ENCODE measurements at regions not wholly inside any gene's neighbourhood (a gene's known extent, or its start where the extent isn't known, plus 50 kb on each side); places are given as distances from the start of the nearest gene placed in this dataset.

- Histone ChIP-seq H3K36me3 (ENCODE audit: low read depth, low read length) (no peaks in the 10 kb centered on the region), H3F3A (ENCODE audit: low read length, unreplicated experiment) (no peaks in the 10 kb centered on the region), H3K9ac (ENCODE audit: low read length) (no peak overlapping the region), H3K27ac (ENCODE audit: low read length) (no peak overlapping the region), H3K9me2 (replicated peaks; ENCODE audit: low read length) (no peaks in the 10 kb centered on the region), H4K20me1 (ENCODE audit: low read length) (no peaks in the 10 kb centered on the region), H2AFZ (ENCODE audit: low read length) (no peak overlapping the region), H3K27me3 (ENCODE audit: low read length) (no peaks in the 10 kb centered on the region), H3K79me2 (ENCODE audit: low read length) (no peaks in the 10 kb centered on the region), H3K4me3 (ENCODE audit: low read length) (no peak overlapping the region), H3K4me2 (ENCODE audit: low read length) (no peak overlapping the region), H3K9me3 (ENCODE audit: low read length) (no peaks in the 10 kb centered on the region), H3K4me1 (ENCODE audit: insufficient read depth, low read length) (no peaks in the 10 kb centered on the region)
- TF ChIP-seq, protein P1, sequence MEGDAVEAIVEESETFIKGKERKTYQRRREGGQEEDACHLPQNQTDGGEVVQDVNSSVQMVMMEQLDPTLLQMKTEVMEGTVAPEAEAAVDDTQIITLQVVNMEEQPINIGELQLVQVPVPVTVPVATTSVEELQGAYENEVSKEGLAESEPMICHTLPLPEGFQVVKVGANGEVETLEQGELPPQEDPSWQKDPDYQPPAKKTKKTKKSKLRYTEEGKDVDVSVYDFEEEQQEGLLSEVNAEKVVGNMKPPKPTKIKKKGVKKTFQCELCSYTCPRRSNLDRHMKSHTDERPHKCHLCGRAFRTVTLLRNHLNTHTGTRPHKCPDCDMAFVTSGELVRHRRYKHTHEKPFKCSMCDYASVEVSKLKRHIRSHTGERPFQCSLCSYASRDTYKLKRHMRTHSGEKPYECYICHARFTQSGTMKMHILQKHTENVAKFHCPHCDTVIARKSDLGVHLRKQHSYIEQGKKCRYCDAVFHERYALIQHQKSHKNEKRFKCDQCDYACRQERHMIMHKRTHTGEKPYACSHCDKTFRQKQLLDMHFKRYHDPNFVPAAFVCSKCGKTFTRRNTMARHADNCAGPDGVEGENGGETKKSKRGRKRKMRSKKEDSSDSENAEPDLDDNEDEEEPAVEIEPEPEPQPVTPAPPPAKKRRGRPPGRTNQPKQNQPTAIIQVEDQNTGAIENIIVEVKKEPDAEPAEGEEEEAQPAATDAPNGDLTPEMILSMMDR (conservative IDR thresholded peaks at IDR 0.05; ENCODE audit: low read depth, low read length): no peak
- no peak for TF ChIP-seq EZH2 (IDR thresholded peaks at IDR 0.05; ENCODE audit: low read length, unreplicated experiment)
- no peak for TF ChIP-seq EZH2phosphoT487 (IDR thresholded peaks at IDR 0.05; ENCODE audit: borderline replicate concordance, low read length)
- POLR2A ChIA-PET (ENCODE audit: unreplicated experiment): interaction anchor here (0.6 kb wide), 1 partner anchor 80 kb away, joined by 4 read pairs; no protein-coding TSS in a partner anchor
- intact Hi-C loops (cut with micrococcal nuclease): no loop called here
- DNase-seq (no peak), ATAC-seq (no peak)
- BruUV-seq (replicated peaks): no TSS peak
- CTCF ChIA-PET: no interaction called here
Observed at GRCh38 chr4:45294464-45294863, 568.1 kb upstream of the GNPDA2 start.

GRCh38 chr4:45293335-45293734, 567.0 kb upstream of the GNPDA2 start:
- H3K4me2 ChIP-seq (ENCODE audit: low read length): no peak overlapping the region
- BruUV-seq (replicated peaks): no TSS peak
- ChIA-PET CTCF (no interaction called here), POLR2A (ENCODE audit: unreplicated experiment) (no interaction called here)
- intact Hi-C loops (cut with micrococcal nuclease): no loop called here
- H3K4me1 ChIP-seq (ENCODE audit: insufficient read depth, low read length): no peaks in the 10 kb centered on the region
- no peaks in the 10 kb centered on the region for H3K9me2 ChIP-seq (replicated peaks; ENCODE audit: low read length)
- no peaks in the 10 kb centered on the region for H4K20me1 ChIP-seq (ENCODE audit: low read length)
- no peak overlapping the region for H3K4me3 ChIP-seq (ENCODE audit: low read length)
- no peak overlapping the region for H3K27ac ChIP-seq (ENCODE audit: low read length)
- TF ChIP-seq EZH2 (IDR thresholded peaks at IDR 0.05; ENCODE audit: low read length, unreplicated experiment) (no peak), EZH2phosphoT487 (IDR thresholded peaks at IDR 0.05; ENCODE audit: borderline replicate concordance, low read length) (no peak)
- TF ChIP-seq, protein P1 (conservative IDR thresholded peaks at IDR 0.05; ENCODE audit: low read depth, low read length): no peak
- no peaks in the 10 kb centered on the region for H3K9me3 ChIP-seq (ENCODE audit: low read length)
- no peaks in the 10 kb centered on the region for H3K79me2 ChIP-seq (ENCODE audit: low read length)
- no peak for DNase-seq
- ATAC-seq: no peak
- no peaks in the 10 kb centered on the region for H3K27me3 ChIP-seq (ENCODE audit: low read length)
- H3K36me3 ChIP-seq (ENCODE audit: low read depth, low read length): no peaks in the 10 kb centered on the region
- H3K9ac ChIP-seq (ENCODE audit: low read length): no peak overlapping the region
- no peaks in the 10 kb centered on the region for H3F3A ChIP-seq (ENCODE audit: low read length, unreplicated experiment)
- no peak overlapping the region for H2AFZ ChIP-seq (ENCODE audit: low read length)

DNA sequence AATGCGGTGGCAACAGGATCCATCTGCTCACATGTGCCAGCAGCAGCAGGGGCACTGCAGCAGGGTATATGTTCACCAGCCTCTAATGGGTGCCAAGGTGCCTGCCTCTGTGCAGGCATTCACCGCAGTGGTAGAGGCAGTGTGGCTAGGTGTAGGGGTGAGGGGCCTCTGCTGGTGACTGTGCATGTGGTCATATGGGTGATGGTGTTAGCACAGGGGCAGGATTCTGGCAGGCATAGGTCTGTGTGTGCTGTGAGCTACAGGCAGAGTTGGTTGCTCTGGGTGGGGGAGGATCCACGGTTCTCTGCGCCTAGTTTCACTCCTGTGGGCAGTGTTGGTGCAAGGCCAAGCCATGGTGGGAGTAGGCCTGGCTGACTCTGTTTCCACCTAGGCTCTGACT, 566.5 kb upstream of the GNPDA2 start:
- no TSS peak for BruUV-seq (replicated peaks)
- H3K4me3 ChIP-seq (ENCODE audit: low read length): no peak overlapping the region
- H3K9ac ChIP-seq (ENCODE audit: low read length): no peak overlapping the region
- ATAC-seq (no peak), DNase-seq (no peak)
- TF ChIP-seq, protein P1 (conservative IDR thresholded peaks at IDR 0.05; ENCODE audit: low read depth, low read length): no peak
- no peak for TF ChIP-seq EZH2phosphoT487 (IDR thresholded peaks at IDR 0.05; ENCODE audit: borderline replicate concordance, low read length)
- no peak for TF ChIP-seq EZH2 (IDR thresholded peaks at IDR 0.05; ENCODE audit: low read length, unreplicated experiment)
- H3K36me3 ChIP-seq (ENCODE audit: low read depth, low read length): no peaks in the 10 kb centered on the region
- H3K79me2 ChIP-seq (ENCODE audit: low read length): no peaks in the 10 kb centered on the region
- POLR2A ChIA-PET (ENCODE audit: unreplicated experiment): no interaction called here
- no peaks in the 10 kb centered on the region for H4K20me1 ChIP-seq (ENCODE audit: low read length)
- no peak overlapping the region for H3K4me2 ChIP-seq (ENCODE audit: low read length)
- intact Hi-C loops (cut with micrococcal nuclease): no loop called here
- no peaks in the 10 kb centered on the region for H3K9me3 ChIP-seq (ENCODE audit: low read length)
- H3K4me1 ChIP-seq (ENCODE audit: insufficient read depth, low read length): no peaks in the 10 kb centered on the region
- H3F3A ChIP-seq (ENCODE audit: low read length, unreplicated experiment): no peaks in the 10 kb centered on the region
- no peaks in the 10 kb centered on the region for H3K9me2 ChIP-seq (replicated peaks; ENCODE audit: low read length)
- no peak overlapping the region for H3K27ac ChIP-seq (ENCODE audit: low read length)
- H3K27me3 ChIP-seq (ENCODE audit: low read length): no peaks in the 10 kb centered on the region
- CTCF ChIA-PET: no interaction called here
- H2AFZ ChIP-seq (ENCODE audit: low read length): no peak overlapping the region
